HG03066 (cell line): ENCODE measurements at regions not wholly inside any gene's neighbourhood (a gene's known extent, or its start where the extent isn't known, plus 50 kb on each side); places are given as distances from the start of the nearest gene placed in this dataset.

Source experiments
- ATAC-seq: cut with Tn5 transposase; IDR thresholded peaks from one replicate; pipeline ENCODE4 v1.9.1; 2021; ENCODE audit warnings: low read depth; ENCODE audit not compliant: unreplicated experiment

GRCh38 chr5:30626557-30626956 is 566.9 kb upstream of the CDH6 start:
- no peak for ATAC-seq

GRCh38 chr5:30620481-30621085 is 572.9 kb upstream of the CDH6 start:
- no peak for ATAC-seq

GRCh38 chr5:30608501-30608900 is 585.0 kb upstream of the CDH6 start:
- ATAC-seq: no peak

GRCh38 chr5:30607301-30607894 is 586.1 kb upstream of the CDH6 start:
- no peak for ATAC-seq

GRCh38 chr5:30605693-30606268 is 587.7 kb upstream of the CDH6 start:
- no peak for ATAC-seq

- no peak for ATAC-seq
Measured at GRCh38 chr5:30604648-30605262, 588.7 kb upstream of the CDH6 start.

GRCh38 chr5:30600892-30601291 is 592.6 kb upstream of the CDH6 start:
- no peak for ATAC-seq

- ATAC-seq: no peak
Measured at GRCh38 chr5:30596495-30597064, 596.9 kb upstream of the CDH6 start.

- ATAC-seq: no peak
Measured at GRCh38 chr5:30594331-30594730, 599.2 kb upstream of the CDH6 start.

GRCh38 chr5:30592833-30593232 is 600.7 kb upstream of the CDH6 start:
- ATAC-seq: no peak

GRCh38 chr5:30581198-30581935 is 612.1 kb upstream of the CDH6 start:
- no peak for ATAC-seq

GRCh38 chr5:30574761-30575160 is 618.7 kb upstream of the CDH6 start:
- ATAC-seq: no peak

- no peak for ATAC-seq
Measured at GRCh38 chr5:30572279-30572678, 621.2 kb upstream of the CDH6 start.

- no peak for ATAC-seq
Measured at GRCh38 chr5:30561771-30562170, 631.7 kb upstream of the CDH6 start.

GRCh38 chr5:30551618-30552017 is 641.9 kb upstream of the CDH6 start:
- no peak for ATAC-seq

GRCh38 chr5:30548580-30549305 is 644.7 kb upstream of the CDH6 start:
- no peak for ATAC-seq

GRCh38 chr5:30540150-30540549 is 653.3 kb upstream of the CDH6 start:
- no peak for ATAC-seq

GRCh38 chr5:30539004-30539634 is 654.4 kb upstream of the CDH6 start:
- no peak for ATAC-seq

- ATAC-seq: no peak
Measured at GRCh38 chr5:30525353-30525752, 668.1 kb upstream of the CDH6 start.

- ATAC-seq: no peak
Measured at GRCh38 chr5:30524428-30524827, 669.1 kb upstream of the CDH6 start.
